ENCODE measurements at regions not wholly inside any gene's neighbourhood (a gene's known extent, or its start where the extent isn't known, plus 50 kb on each side); places are given as distances from the start of the nearest gene placed in this dataset.

GRCh38 chrX:145631461-145631951, 186.1 kb upstream of the SLITRK2 start:
- DNase-seq: no peak

GRCh38 chrX:145654486-145654885, 163.1 kb upstream of the SLITRK2 start:
- no peak for DNase-seq

GRCh38 chrX:145673841-145674240, 143.8 kb upstream of the SLITRK2 start:
- no peak for DNase-seq

- DNase-seq: no peak
Measured at GRCh38 chrX:145677109-145677817, 140.4 kb upstream of the SLITRK2 start.

- no peak for DNase-seq
Measured at GRCh38 chrX:145682518-145683298, 134.9 kb upstream of the SLITRK2 start.

- no peak for DNase-seq
Measured at GRCh38 chrX:145687146-145687545, 130.5 kb upstream of the SLITRK2 start.

GRCh38 chrX:145687707-145688106, 129.9 kb upstream of the SLITRK2 start:
- no peak for DNase-seq

- no peak for DNase-seq
Measured at GRCh38 chrX:145694048-145694447, 123.6 kb upstream of the SLITRK2 start.

GRCh38 chrX:145715641-145716138, 101.9 kb upstream of the SLITRK2 start:
- no peak for DNase-seq

- DNase-seq: no peak
Measured at GRCh38 chrX:145716226-145716625, 101.4 kb upstream of the SLITRK2 start.

- no peak for DNase-seq
Measured at GRCh38 chrX:145727476-145727875, 90.2 kb upstream of the SLITRK2 start.

- no peak for DNase-seq
Measured at GRCh38 chrX:145729635-145730034, 88.0 kb upstream of the SLITRK2 start.

GRCh38 chrX:145735036-145735435, 82.6 kb upstream of the SLITRK2 start:
- no peak for DNase-seq

GRCh38 chrX:145751943-145752342, 65.7 kb upstream of the SLITRK2 start:
- DNase-seq: no peak
